ENCODE measurements at regions not wholly inside any gene's neighbourhood (a gene's known extent, or its start where the extent isn't known, plus 50 kb on each side); places are given as distances from the start of the nearest gene placed in this dataset.

DNA sequence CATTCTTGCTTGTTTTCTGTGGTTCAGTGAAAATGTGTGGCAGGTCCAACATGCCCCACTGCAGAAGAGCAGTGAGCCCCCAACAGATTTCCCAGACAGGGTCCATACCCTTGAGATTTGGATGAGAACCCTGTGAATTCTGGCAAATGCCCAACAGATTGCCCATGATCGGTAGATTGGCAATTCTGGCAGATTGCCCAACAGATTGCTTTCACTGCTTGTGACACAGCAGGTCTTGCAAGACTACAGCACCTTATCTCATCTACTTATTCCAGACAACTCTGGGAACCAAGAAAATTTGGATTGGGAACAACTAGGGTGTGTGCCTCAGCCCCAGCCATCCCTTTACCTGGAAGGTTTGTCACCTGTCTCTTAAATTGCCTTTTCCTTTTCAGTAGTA, 143.7 kb upstream of the COL1A2 start:
- H3K4me1 ChIP-seq = peaks cover 0 to 7% of the 10 kb centered on the region in 2 donors
- H3K27me3 ChIP-seq = no peaks in the 10 kb centered on the region
- H3K27ac ChIP-seq = no peak overlapping the region
- H3K4me3 ChIP-seq = no peak overlapping the region
- TF ChIP-seq POLR2A (IDR thresholded peaks at IDR 0.05) = no peak
- no peak for TF ChIP-seq CTCF (IDR thresholded peaks at IDR 0.05)
- H3K9me3 ChIP-seq = no peaks in the 10 kb centered on the region
- no peaks in the 10 kb centered on the region for H3K36me3 ChIP-seq
- intact Hi-C loops (cut with DNase I; ENCODE audit: low total_unique reads) = no loop called here
- DNase-seq = no peak

DNA sequence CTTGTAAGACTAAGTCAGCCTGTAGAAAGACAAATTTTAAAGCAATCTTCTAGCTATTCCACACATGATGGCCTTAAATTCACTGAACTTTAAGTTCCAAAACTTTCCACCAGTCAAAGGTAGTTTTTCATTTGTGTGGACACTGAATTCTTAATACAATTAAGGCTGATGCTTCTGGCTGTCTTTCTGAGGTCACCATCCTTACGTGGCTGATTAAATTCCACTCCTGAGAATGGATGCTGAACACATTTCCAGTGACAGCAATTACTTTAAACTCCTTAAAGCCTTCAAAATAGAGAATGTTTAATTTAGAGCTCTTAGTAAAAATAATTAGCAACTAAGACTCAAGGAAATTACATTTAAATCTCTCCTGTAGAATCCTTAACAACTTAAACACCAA, 142.6 kb upstream of the COL1A2 start:
- TF ChIP-seq POLR2A (IDR thresholded peaks at IDR 0.05) = no peak
- no peak for TF ChIP-seq CTCF (IDR thresholded peaks at IDR 0.05)
- no peak overlapping the region for H3K4me3 ChIP-seq
- no peaks in the 10 kb centered on the region for H3K27me3 ChIP-seq
- intact Hi-C loops (cut with DNase I; ENCODE audit: low total_unique reads) = no loop called here
- no peak for DNase-seq
- no peaks in the 10 kb centered on the region for H3K9me3 ChIP-seq
- H3K27ac ChIP-seq = no peak overlapping the region
- H3K36me3 ChIP-seq = no peaks in the 10 kb centered on the region
- H3K4me1 ChIP-seq = peaks cover 0 to 7% of the 10 kb centered on the region in 2 donors

GRCh38 chr7:94252971-94253370, 141.7 kb upstream of the COL1A2 start:
- no peaks in the 10 kb centered on the region for H3K27me3 ChIP-seq
- H3K4me3 ChIP-seq = no peak overlapping the region
- DNase-seq = no peak
- TF ChIP-seq POLR2A (IDR thresholded peaks at IDR 0.05) = no peak
- TF ChIP-seq CTCF (IDR thresholded peaks at IDR 0.05) = no peak
- no peaks in the 10 kb centered on the region for H3K9me3 ChIP-seq
- no peaks in the 10 kb centered on the region for H3K36me3 ChIP-seq
- peaks cover 0 to 7% of the 10 kb centered on the region in 2 donors for H3K4me1 ChIP-seq
- no peak overlapping the region for H3K27ac ChIP-seq
- intact Hi-C loops (cut with DNase I; ENCODE audit: low total_unique reads) = no loop called here

DNA sequence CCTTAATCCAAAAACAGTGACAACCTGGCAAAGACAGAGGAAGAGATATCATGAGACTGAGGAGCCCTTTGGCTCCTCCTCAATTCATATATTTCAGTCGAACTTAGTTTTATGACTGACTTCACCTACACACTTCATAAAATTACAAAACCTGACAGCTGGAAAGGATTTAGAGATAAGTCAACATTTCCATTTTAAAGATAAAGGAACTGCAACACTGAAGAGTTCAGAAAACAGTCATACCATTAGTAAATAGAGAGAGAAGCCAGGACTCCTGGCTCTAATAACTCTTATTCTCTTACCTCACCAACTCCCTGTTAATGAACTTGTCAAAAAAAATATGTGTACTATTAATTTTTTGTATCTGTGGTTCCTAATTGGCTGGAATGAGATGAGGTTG, 141.0 kb upstream of the COL1A2 start:
- DNase-seq = no peak
- H3K9me3 ChIP-seq = no peaks in the 10 kb centered on the region
- no peaks in the 10 kb centered on the region for H3K36me3 ChIP-seq
- no peak overlapping the region for H3K4me3 ChIP-seq
- intact Hi-C loops (cut with DNase I; ENCODE audit: low total_unique reads) = no loop called here
- no peak overlapping the region for H3K27ac ChIP-seq
- no peak for TF ChIP-seq CTCF (IDR thresholded peaks at IDR 0.05)
- no peak for TF ChIP-seq POLR2A (IDR thresholded peaks at IDR 0.05)
- H3K4me1 ChIP-seq = peaks cover 0 to 7% of the 10 kb centered on the region in 2 donors
- H3K27me3 ChIP-seq = no peaks in the 10 kb centered on the region

GRCh38 chr7:94258418-94259300, 136.0 kb upstream of the COL1A2 start:
- no peak overlapping the region for H3K27ac ChIP-seq
- peaks cover 0 to 3% of the 10 kb centered on the region in 2 donors for H3K4me1 ChIP-seq
- no peak overlapping the region for H3K4me3 ChIP-seq
- no peaks in the 10 kb centered on the region for H3K27me3 ChIP-seq
- H3K36me3 ChIP-seq = no peaks in the 10 kb centered on the region
- TF ChIP-seq CTCF (IDR thresholded peaks at IDR 0.05) = no peak
- no peak for TF ChIP-seq POLR2A (IDR thresholded peaks at IDR 0.05)
- intact Hi-C loops (cut with DNase I; ENCODE audit: low total_unique reads) = no loop called here
- no peak for DNase-seq
- no peaks in the 10 kb centered on the region for H3K9me3 ChIP-seq

Measured in uterus (tissue), 3 donors.